Smooth muscle cell (in vitro differentiated cells): ENCODE measurements at regions not wholly inside any gene's neighbourhood (a gene's known extent, or its start where the extent isn't known, plus 50 kb on each side); places are given as distances from the start of the nearest gene placed in this dataset.

Experiments
- DNase-seq: peaks from one replicate; lab custom pipeline; 2025; ENCODE audit not compliant: unreplicated experiment; lab: John Stamatoyannopoulos, UW
- H2AFZ ChIP-seq: fragments of 200-600 bp; sonication (generic); 2 replicates; pipeline ENCODE4 v1.6.0; 2016; ENCODE audit warnings: antibody characterized with exemption, low read depth, mild to moderate bottlenecking
- H3F3A ChIP-seq: fragments of 200-600 bp; sonication (generic); 2 replicates; pipeline ENCODE4 v1.6.0; 2017; ENCODE audit warnings: antibody characterized with exemption, low read depth
- H3K27ac ChIP-seq: fragments of 200-600 bp; sonication (generic); 2 replicates; pipeline ENCODE4 v1.5.1; 2016; ENCODE audit warnings: low read depth, mild to moderate bottlenecking
- H3K27me3 ChIP-seq: fragments of 200-600 bp; sonication (generic); 2 replicates; pipeline ENCODE4 v1.6.1; 2016; ENCODE audit warnings: low read depth, mild to moderate bottlenecking
- H3K36me3 ChIP-seq: fragments of 200-600 bp; sonication (generic); 2 replicates; pipeline ENCODE4 v1.5.1; 2016; ENCODE audit warnings: low read depth
- H3K4me1 ChIP-seq: fragments of 200-600 bp; sonication (generic); 2 replicates; pipeline ENCODE4 v1.5.1; 2016; ENCODE audit warnings: low read depth
- H3K4me2 ChIP-seq: fragments of 200-600 bp; sonication (generic); 2 replicates; pipeline ENCODE4 v1.6.0; 2016; ENCODE audit warnings: mild to moderate bottlenecking
- H3K4me3 ChIP-seq: fragments of 200-600 bp; sonication (generic); 2 replicates; pipeline ENCODE4 v1.5.1; 2016; ENCODE audit warnings: mild to moderate bottlenecking
- H3K79me2 ChIP-seq: fragments of 200-600 bp; sonication (generic); 2 replicates; pipeline ENCODE4 v1.6.0; 2016; ENCODE audit warnings: low read depth, mild to moderate bottlenecking
- H3K9ac ChIP-seq: fragments of 200-600 bp; sonication (generic); 2 replicates; pipeline ENCODE4 v1.6.0; 2016; ENCODE audit warnings: low read depth
- H3K9me3 ChIP-seq: fragments of 200-600 bp; sonication (generic); replicated peaks from 2 replicates; pipeline ENCODE4 v1.5.1; 2016; ENCODE audit warnings: low read depth
- H4K20me1 ChIP-seq: fragments of 200-600 bp; sonication (generic); 2 replicates; pipeline ENCODE4 v1.6.0; 2016; ENCODE audit warnings: low read depth
- CTCF ChIP-seq: fragments of 200-600 bp; sonication (generic); IDR thresholded peaks from 2 replicates; pipeline ENCODE4 v1.5.1; 2017; ENCODE audit warnings: borderline replicate concordance, mild to moderate bottlenecking, antibody characterized with exemption; ENCODE audit not compliant: insufficient read depth, poor library complexity, severe bottlenecking
- WGBS: methylation state at CpG from one replicate; pipeline ENCODE4 v1.1.7; 2016; ENCODE audit warnings: low lambda C conversion rate; 5-methylcytosine and 5-hydroxymethylcytosine counted together

GRCh38 chrX:100512471-100512870 is 72.3 kb upstream of the TNMD start:
- H3K9me3 ChIP-seq: no peaks in the 10 kb centered on the region
- 62% methylated on average over 1 of the region's 1 CpG for WGBS
- H3K79me2 ChIP-seq: no peaks in the 10 kb centered on the region
- H3K4me1 ChIP-seq: no peaks in the 10 kb centered on the region
- no peak overlapping the region for H3K27ac ChIP-seq
- no peaks in the 10 kb centered on the region for H3F3A ChIP-seq
- H4K20me1 ChIP-seq: no peaks in the 10 kb centered on the region
- H2AFZ ChIP-seq: no peak overlapping the region
- H3K9ac ChIP-seq: no peak overlapping the region
- TF ChIP-seq CTCF: peak; percentile 55
- no peaks in the 10 kb centered on the region for H3K27me3 ChIP-seq
- no peak overlapping the region for H3K4me2 ChIP-seq
- no peak overlapping the region for H3K4me3 ChIP-seq
- no peaks in the 10 kb centered on the region for H3K36me3 ChIP-seq
- no peak for DNase-seq

GRCh38 chrX:100494646-100495370 is 84.7 kb upstream of the PCDH19 start:
- H3K27me3 ChIP-seq: no peaks in the 10 kb centered on the region
- WGBS: 51% methylated on average over 6 of the region's 6 CpGs

GRCh38 chrX:100491174-100491573 is 81.1 kb upstream of the PCDH19 start:
- H3K4me3 ChIP-seq: no peak overlapping the region
- H3K27ac ChIP-seq: no peak overlapping the region
- no peak for TF ChIP-seq CTCF
- no peak overlapping the region for H3K9ac ChIP-seq
- H3K4me2 ChIP-seq: no peak overlapping the region
- H3K79me2 ChIP-seq: no peaks in the 10 kb centered on the region
- no peaks in the 10 kb centered on the region for H3K27me3 ChIP-seq
- no peaks in the 10 kb centered on the region for H4K20me1 ChIP-seq
- DNase-seq: no peak
- no peaks in the 10 kb centered on the region for H3K36me3 ChIP-seq
- 80% methylated on average over 1 of the region's 1 CpG for whole genome bisulfite sequencing
- no peaks in the 10 kb centered on the region for H3F3A ChIP-seq
- H3K4me1 ChIP-seq: no peaks in the 10 kb centered on the region
- H2AFZ ChIP-seq: no peak overlapping the region
- no peaks in the 10 kb centered on the region for H3K9me3 ChIP-seq

More at GRCh38 chrX:100494646-100495370, 84.7 kb upstream of the PCDH19 start:
- Histone ChIP-seq H3K9me3 (no peaks in the 10 kb centered on the region), H3K27ac (no peak overlapping the region), H3K4me3 (no peak overlapping the region), H3K36me3 (no peaks in the 10 kb centered on the region), H3F3A (no peaks in the 10 kb centered on the region), H3K4me1 (no peaks in the 10 kb centered on the region), H3K9ac (no peak overlapping the region), H2AFZ (no peak overlapping the region), H4K20me1 (no peaks in the 10 kb centered on the region), H3K79me2 (no peaks in the 10 kb centered on the region), H3K4me2 (no peak overlapping the region)
- DNase-seq: no peak
- no peak for TF ChIP-seq CTCF

GRCh38 chrX:100487795-100488194 is 77.7 kb upstream of the PCDH19 start:
- no peak overlapping the region for H3K4me3 ChIP-seq
- TF ChIP-seq CTCF: no peak
- H3K27ac ChIP-seq: no peak overlapping the region
- 67% methylated on average over 3 of the region's 3 CpGs for whole genome bisulfite sequencing
- no peaks in the 10 kb centered on the region for H3K27me3 ChIP-seq
- H3K9ac ChIP-seq: no peak overlapping the region
- no peaks in the 10 kb centered on the region for H3K36me3 ChIP-seq
- H2AFZ ChIP-seq: no peak overlapping the region
- no peaks in the 10 kb centered on the region for H3K4me1 ChIP-seq
- H3F3A ChIP-seq: no peaks in the 10 kb centered on the region
- H3K9me3 ChIP-seq: no peaks in the 10 kb centered on the region
- no peak overlapping the region for H3K4me2 ChIP-seq
- no peaks in the 10 kb centered on the region for H4K20me1 ChIP-seq
- no peaks in the 10 kb centered on the region for H3K79me2 ChIP-seq
- no peak for DNase-seq
